Neural progenitor cell (in vitro differentiated cells): ENCODE measurements at regions not wholly inside any gene's neighbourhood (a gene's known extent, or its start where the extent isn't known, plus 50 kb on each side); places are given as distances from the start of the nearest gene placed in this dataset.

Experiments used
- EZH2phosphoT487 ChIP-seq: fragments of 200-600 bp; sonication (generic); IDR thresholded peaks from 2 replicates; pipeline ENCODE4 v1.6.1; 2017; ENCODE audit warnings: antibody characterized with exemption
- TF ChIP-seq, protein P1 (sequence below): fragments of 200-600 bp; sonication (generic); IDR thresholded peaks from 2 replicates; pipeline ENCODE4 v1.5.1; 2017; ENCODE audit warnings: antibody characterized with exemption, mild to moderate bottlenecking

DNA sequence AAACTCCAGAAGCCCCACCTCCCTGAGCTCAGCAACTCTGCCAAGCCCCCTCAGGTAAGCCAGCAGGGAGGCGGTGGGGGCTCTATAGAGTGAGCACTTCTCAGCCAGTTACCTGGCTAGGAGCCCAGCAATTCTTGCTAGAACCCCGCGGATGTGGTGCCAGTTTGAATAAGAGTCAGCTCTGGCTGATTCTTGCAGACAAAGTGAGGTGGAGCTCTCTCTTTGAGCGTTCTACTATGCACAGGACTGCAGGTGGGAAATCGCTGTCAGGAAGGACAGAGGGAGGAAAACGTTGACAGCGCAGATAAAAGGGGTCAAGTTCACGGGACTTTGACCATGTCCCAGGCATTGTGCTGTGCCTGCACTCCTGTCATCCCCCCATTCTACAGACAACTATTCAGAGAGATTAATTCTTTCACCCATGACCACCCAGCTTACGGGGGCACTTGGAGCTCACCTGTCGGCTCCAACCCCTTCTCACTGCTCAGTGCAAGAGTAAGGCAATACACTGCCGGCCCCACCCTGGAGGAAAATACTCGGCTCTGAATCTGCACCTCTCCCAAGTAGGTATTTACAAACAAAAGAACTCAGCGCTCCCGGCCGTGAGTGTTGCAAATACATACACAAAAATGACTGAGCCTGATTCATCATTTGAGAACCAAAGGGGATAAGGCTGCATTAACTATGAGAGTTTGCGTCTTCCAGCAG is 92.9 kb downstream of the ANKRD60 start:
- TF ChIP-seq, protein P1, sequence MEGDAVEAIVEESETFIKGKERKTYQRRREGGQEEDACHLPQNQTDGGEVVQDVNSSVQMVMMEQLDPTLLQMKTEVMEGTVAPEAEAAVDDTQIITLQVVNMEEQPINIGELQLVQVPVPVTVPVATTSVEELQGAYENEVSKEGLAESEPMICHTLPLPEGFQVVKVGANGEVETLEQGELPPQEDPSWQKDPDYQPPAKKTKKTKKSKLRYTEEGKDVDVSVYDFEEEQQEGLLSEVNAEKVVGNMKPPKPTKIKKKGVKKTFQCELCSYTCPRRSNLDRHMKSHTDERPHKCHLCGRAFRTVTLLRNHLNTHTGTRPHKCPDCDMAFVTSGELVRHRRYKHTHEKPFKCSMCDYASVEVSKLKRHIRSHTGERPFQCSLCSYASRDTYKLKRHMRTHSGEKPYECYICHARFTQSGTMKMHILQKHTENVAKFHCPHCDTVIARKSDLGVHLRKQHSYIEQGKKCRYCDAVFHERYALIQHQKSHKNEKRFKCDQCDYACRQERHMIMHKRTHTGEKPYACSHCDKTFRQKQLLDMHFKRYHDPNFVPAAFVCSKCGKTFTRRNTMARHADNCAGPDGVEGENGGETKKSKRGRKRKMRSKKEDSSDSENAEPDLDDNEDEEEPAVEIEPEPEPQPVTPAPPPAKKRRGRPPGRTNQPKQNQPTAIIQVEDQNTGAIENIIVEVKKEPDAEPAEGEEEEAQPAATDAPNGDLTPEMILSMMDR = no peak
- TF ChIP-seq EZH2phosphoT487 = no peak
